GM12878 (cell line): ENCODE measurements at regions not wholly inside any gene's neighbourhood (a gene's known extent, or its start where the extent isn't known, plus 50 kb on each side); places are given as distances from the start of the nearest gene placed in this dataset.

ENCODE experiments used
- ATAC-seq: fragments of 200-7000 bp; cut with Tn5 transposase; 3 replicates; pipeline ENCODE4 v1.9.1; 2020; ENCODE audit warnings: mild to moderate bottlenecking, moderate library complexity
- BruUV-seq: library from RNA; stranded (reverse); fragments of 400-500 nt; replicated peaks from 2 replicates; lab custom pipeline; 2021; lab: Mats Ljungman, UMichigan
- CTCF ChIA-PET: fragments of 300-600 bp; sonication (Branson Sonifier 250); formaldehyde crosslinking; extraction: SDS; loops from one replicate; lab custom pipeline; 2021; ENCODE audit warnings: inconsistent platforms; lab: Yijun Ruan, JAX
- POLR2A ChIA-PET: fragments of 350-600 bp; formaldehyde crosslinking; extraction: SDS; loops from one replicate; lab custom pipeline; 2021; ENCODE audit warnings: inconsistent platforms; lab: Charles Lee
- RAD21 ChIA-PET: fragments of 300-600 bp; sonication (Branson Sonifier 250); formaldehyde crosslinking; loops from one replicate; lab custom pipeline; 2023; ENCODE audit warnings: antibody characterized with exemption; ENCODE audit not compliant: unreplicated experiment; lab: Charles Lee
- SMC1A ChIA-PET: fragments of 300-600 bp; sonication (Branson Sonifier 250); formaldehyde crosslinking; loops from one replicate; lab custom pipeline; 2023; ENCODE audit not compliant: unreplicated experiment, uncharacterized antibody; lab: Charles Lee
- DNase-seq: peaks from one replicate; pipeline ENCODE4 v3.0.0-alpha.2; 2011; ENCODE audit warnings: low read depth, low spot score
- FAIRE-seq: peaks from 3 replicates; lab custom pipeline; 2011; peaks lifted over from hg19 to GRCh38; lab: Jason Lieb, UNC
- H2AFZ ChIP-seq: 2 replicates; pipeline ENCODE4 v1.6.0; 2011; ENCODE audit warnings: low read depth, low read length, control low read depth; ENCODE audit not compliant: control insufficient read depth
- H3K27ac ChIP-seq: 2 replicates; pipeline ENCODE4 v1.5.1; 2011; ENCODE audit warnings: control low read depth; ENCODE audit not compliant: control insufficient read depth, insufficient read depth
- H3K27me3 ChIP-seq, 2 experiments: replicated peaks in 1 of 2; 2 replicates each; pipeline versions ENCODE4 v1.6.0 to v1.6.1; 2011; ENCODE audit warnings: low read length in 1 of 2; ENCODE audit not compliant: control insufficient read depth in 2 of 2, insufficient read depth in 2 of 2
- H3K36me3 ChIP-seq, 2 experiments: 2 replicates each; pipeline ENCODE4 v1.5.1; 2011; ENCODE audit warnings: low read length in 1 of 2; ENCODE audit not compliant: control insufficient read depth in 2 of 2, insufficient read depth in 2 of 2
- H3K4me1 ChIP-seq: 2 replicates; pipeline ENCODE4 v1.6.1; 2011; ENCODE audit warnings: mild to moderate bottlenecking, low read length, moderate library complexity, mixed read lengths; ENCODE audit not compliant: control insufficient read depth, insufficient read depth
- H3K4me2 ChIP-seq: 2 replicates; pipeline ENCODE4 v1.6.0; 2011; ENCODE audit warnings: control low read depth; ENCODE audit not compliant: control insufficient read depth, insufficient read depth
- H3K4me3 ChIP-seq: fragments of 200-600 bp; sonication (generic); 2 replicates; pipeline ENCODE4 v1.5.1; 2016
- H3K79me2 ChIP-seq: 2 replicates; pipeline ENCODE4 v1.6.0; 2011; ENCODE audit warnings: low read length; ENCODE audit not compliant: control insufficient read depth, insufficient read depth
- H3K9ac ChIP-seq: 2 replicates; pipeline ENCODE4 v1.8.0; 2011; ENCODE audit warnings: low read length, control low read depth, mixed read lengths; ENCODE audit not compliant: control insufficient read depth, insufficient read depth
- H3K9me3 ChIP-seq: replicated peaks from 3 replicates; pipeline ENCODE4 v1.5.1; 2011; ENCODE audit warnings: mild to moderate bottlenecking, low read length; ENCODE audit not compliant: control insufficient read depth, insufficient read depth
- H4K20me1 ChIP-seq: 2 replicates; pipeline ENCODE4 v1.6.0; 2011; ENCODE audit not compliant: control insufficient read depth, insufficient read depth
- ATF3 ChIP-seq: IDR thresholded peaks from 2 replicates; pipeline ENCODE4 v1.6.1; 2011; ENCODE audit warnings: low read depth, mild to moderate bottlenecking, low read length, moderate library complexity, borderline replicate concordance; ENCODE audit errors: extremely low read depth
- CREM ChIP-seq: IDR thresholded peaks from 2 replicates; pipeline ENCODE4 v1.6.1; 2014; ENCODE audit warnings: antibody characterized with exemption, low read depth
- EED ChIP-seq: sonication (generic); IDR thresholded peaks from 2 replicates; pipeline ENCODE4 v1.6.1; 2016; ENCODE audit warnings: antibody characterized with exemption, low read depth
- ESRRA ChIP-seq: IDR thresholded peaks from 2 replicates; pipeline ENCODE4 v1.6.1; 2012; ENCODE audit warnings: mild to moderate bottlenecking, low read length, improper control_type of control experiment
- NKRF ChIP-seq: fragments of 450-650 bp; conservative IDR thresholded peaks from 2 replicates; pipeline ENCODE4 v1.6.1; 2017; ENCODE audit warnings: mild to moderate bottlenecking, moderate library complexity
- PBX3 ChIP-seq: IDR thresholded peaks from 2 replicates; pipeline ENCODE4 v1.6.1; 2011; ENCODE audit warnings: mild to moderate bottlenecking, low read depth, low read length, moderate library complexity; ENCODE audit not compliant: insufficient replicate concordance
- STAT3 ChIP-seq: IDR thresholded peaks from 2 replicates; pipeline ENCODE4 v1.6.1; 2011; ENCODE audit warnings: low read depth, low read length, improper control_type of control experiment
- USF1 ChIP-seq: IDR thresholded peaks from 2 replicates; pipeline ENCODE4 v1.6.1; 2011; ENCODE audit warnings: borderline replicate concordance, low read depth, mild to moderate bottlenecking, moderate library complexity, mixed read lengths, low read length; ENCODE audit not compliant: insufficient read depth; ENCODE audit errors: extremely low read length
- WGBS: methylation state at CpG from one replicate; pipeline ENCODE4 v1.1.6; 2016; ENCODE audit warnings: low lambda C conversion rate; ENCODE audit not compliant: insufficient replicate concordance, insufficient coverage; ENCODE audit errors: missing lambda C conversion rate; 5-methylcytosine and 5-hydroxymethylcytosine counted together
- in situ Hi-C: fragments of 300-500 bp; cut with MboI; formaldehyde crosslinking; loops from 9 replicates; pipeline ENCODE4 v1.14.3; 2018; ENCODE audit warnings: mixed read lengths
- intact Hi-C: fragments of 100-400 bp; cut with micrococcal nuclease; formaldehyde crosslinking; loops from one replicate; pipeline ENCODE4 v1.14.2; 2022; ENCODE audit not compliant: unreplicated experiment

GRCh38 chr17:5783269-5783668, 199.0 kb upstream of the NLRP1 start:
- no peak for FAIRE-seq
- WGBS: 23% methylated on average over 4 of the region's 4 CpGs
- intact Hi-C loops: no loop called here
- in situ Hi-C loops: no loop called here
- DNase-seq: no peak
- no peak overlapping the region for H3K4me2 ChIP-seq
- CTCF ChIA-PET: no interaction called here
- no peak overlapping the region for H3K27ac ChIP-seq
- no peak overlapping the region for H3K4me3 ChIP-seq
- no TSS peak for BruUV-seq
- no peaks in the 10 kb centered on the region for H3K27me3 ChIP-seq
- SMC1A ChIA-PET: no interaction called here
- RAD21 ChIA-PET: no interaction called here
- peaks cover 19% of the 10 kb centered on the region for H3K4me1 ChIP-seq
- H2AFZ ChIP-seq: no peak overlapping the region
- H3K36me3 ChIP-seq: no peaks in the 10 kb centered on the region
- H4K20me1 ChIP-seq: no peaks in the 10 kb centered on the region
- H3K79me2 ChIP-seq: no peaks in the 10 kb centered on the region
- TF ChIP-seq CREM: no peak
- TF ChIP-seq PBX3: no peak
- no peak for TF ChIP-seq ATF3
- TF ChIP-seq USF1: no peak
- no peak for TF ChIP-seq ESRRA
- POLR2A ChIA-PET: no interaction called here
- no peak for ATAC-seq
- no peaks in the 10 kb centered on the region; the same call in 2 of the 3 replicates for H3K9me3 ChIP-seq
- H3K9ac ChIP-seq: no peak overlapping the region

- Histone ChIP-seq H3K4me1 (peaks cover 19% of the 10 kb centered on the region), H3K4me3 (no peak overlapping the region), H3K27me3 (no peaks in the 10 kb centered on the region), H3K79me2 (no peaks in the 10 kb centered on the region), H3K9me3 (no peaks in the 10 kb centered on the region; the same call in 2 of the 3 replicates), H3K9ac (no peak overlapping the region), H3K36me3 (no peaks in the 10 kb centered on the region), H2AFZ (no peak overlapping the region), H3K4me2 (no peak overlapping the region), H3K27ac (no peak overlapping the region), H4K20me1 (no peaks in the 10 kb centered on the region)
- BruUV-seq: no TSS peak
- POLR2A ChIA-PET: no interaction called here
- intact Hi-C loops (no loop called here), in situ Hi-C loops (no loop called here)
- RAD21 ChIA-PET: no interaction called here
- FAIRE-seq (no peak), ATAC-seq (no peak), DNase-seq (no peak)
- SMC1A ChIA-PET: no interaction called here
- 29% methylated on average over 3 of the region's 3 CpGs for WGBS
- no peak for TF ChIP-seq EED
- TF ChIP-seq STAT3: no peak
- no peak for TF ChIP-seq NKRF
- CTCF ChIA-PET: no interaction called here
These were observed 199.5 kb upstream of the NLRP1 start for GRCh38 chr17:5783851-5784250.
